ENCODE measurements at regions not wholly inside any gene's neighbourhood (a gene's known extent, or its start where the extent isn't known, plus 50 kb on each side); places are given as distances from the start of the nearest gene placed in this dataset.

- intact Hi-C loops (cut with micrococcal nuclease): no loop called here
- 0 out of 2 replicates have a peak, but pooled peaks cover under 1% of the 10 kb centered on the region for H3K27me3 ChIP-seq (ENCODE audit: low read length)
- no peaks in the 10 kb centered on the region for H3K79me2 ChIP-seq (ENCODE audit: low read length)
- ATAC-seq: no peak
- BruUV-seq (replicated peaks): no TSS peak
- H4K20me1 ChIP-seq (ENCODE audit: low read length): no peaks in the 10 kb centered on the region
- ChIA-PET CTCF (no interaction called here), POLR2A (ENCODE audit: unreplicated experiment) (no interaction called here)
- no peak for TF ChIP-seq EZH2 (IDR thresholded peaks at IDR 0.05; ENCODE audit: low read length, unreplicated experiment)
- TF ChIP-seq, protein P1, sequence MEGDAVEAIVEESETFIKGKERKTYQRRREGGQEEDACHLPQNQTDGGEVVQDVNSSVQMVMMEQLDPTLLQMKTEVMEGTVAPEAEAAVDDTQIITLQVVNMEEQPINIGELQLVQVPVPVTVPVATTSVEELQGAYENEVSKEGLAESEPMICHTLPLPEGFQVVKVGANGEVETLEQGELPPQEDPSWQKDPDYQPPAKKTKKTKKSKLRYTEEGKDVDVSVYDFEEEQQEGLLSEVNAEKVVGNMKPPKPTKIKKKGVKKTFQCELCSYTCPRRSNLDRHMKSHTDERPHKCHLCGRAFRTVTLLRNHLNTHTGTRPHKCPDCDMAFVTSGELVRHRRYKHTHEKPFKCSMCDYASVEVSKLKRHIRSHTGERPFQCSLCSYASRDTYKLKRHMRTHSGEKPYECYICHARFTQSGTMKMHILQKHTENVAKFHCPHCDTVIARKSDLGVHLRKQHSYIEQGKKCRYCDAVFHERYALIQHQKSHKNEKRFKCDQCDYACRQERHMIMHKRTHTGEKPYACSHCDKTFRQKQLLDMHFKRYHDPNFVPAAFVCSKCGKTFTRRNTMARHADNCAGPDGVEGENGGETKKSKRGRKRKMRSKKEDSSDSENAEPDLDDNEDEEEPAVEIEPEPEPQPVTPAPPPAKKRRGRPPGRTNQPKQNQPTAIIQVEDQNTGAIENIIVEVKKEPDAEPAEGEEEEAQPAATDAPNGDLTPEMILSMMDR (conservative IDR thresholded peaks at IDR 0.05; ENCODE audit: low read depth, low read length): no peak
- TF ChIP-seq EZH2phosphoT487 (IDR thresholded peaks at IDR 0.05; ENCODE audit: borderline replicate concordance, low read length): no peak
- H3K4me3 ChIP-seq (ENCODE audit: low read length): no peak overlapping the region
- H3K9me2 ChIP-seq (replicated peaks; ENCODE audit: low read length): no peaks in the 10 kb centered on the region
- H3F3A ChIP-seq (ENCODE audit: low read length, unreplicated experiment): no peaks in the 10 kb centered on the region
- H3K36me3 ChIP-seq (ENCODE audit: low read depth, low read length): no peaks in the 10 kb centered on the region
- no peak overlapping the region for H2AFZ ChIP-seq (ENCODE audit: low read length)
- H3K27ac ChIP-seq (ENCODE audit: low read length): no peak overlapping the region
- peaks cover 9% of the 10 kb centered on the region for H3K4me1 ChIP-seq (ENCODE audit: insufficient read depth, low read length)
- no peak overlapping the region for H3K9ac ChIP-seq (ENCODE audit: low read length)
- no peak for DNase-seq
- H3K4me2 ChIP-seq (ENCODE audit: low read length): no peak overlapping the region
- no peaks in the 10 kb centered on the region for H3K9me3 ChIP-seq (ENCODE audit: low read length)
Observed at GRCh38 chr9:108584860-108585259, 270.9 kb downstream of the ACTL7B start.

- BruUV-seq (replicated peaks): no TSS peak
- Histone ChIP-seq H3K4me1 (ENCODE audit: insufficient read depth, low read length) (peaks cover 16% of the 10 kb centered on the region), H4K20me1 (ENCODE audit: low read length) (no peaks in the 10 kb centered on the region), H3K27me3 (ENCODE audit: low read length) (no peaks in the 10 kb centered on the region), H3K9me3 (ENCODE audit: low read length) (no peaks in the 10 kb centered on the region), H3K4me2 (ENCODE audit: low read length) (no peak overlapping the region), H3K27ac (ENCODE audit: low read length) (no peak overlapping the region), H3K79me2 (ENCODE audit: low read length) (no peaks in the 10 kb centered on the region), H2AFZ (ENCODE audit: low read length) (no peak overlapping the region), H3F3A (ENCODE audit: low read length, unreplicated experiment) (no peaks in the 10 kb centered on the region), H3K9ac (ENCODE audit: low read length) (no peak overlapping the region), H3K4me3 (ENCODE audit: low read length) (no peak overlapping the region), H3K36me3 (ENCODE audit: low read depth, low read length) (no peaks in the 10 kb centered on the region), H3K9me2 (replicated peaks; ENCODE audit: low read length) (no peaks in the 10 kb centered on the region)
- ChIA-PET CTCF (no interaction called here), POLR2A (ENCODE audit: unreplicated experiment) (no interaction called here)
- no peak for ATAC-seq
- no peak for DNase-seq
- intact Hi-C loops (cut with micrococcal nuclease): no loop called here
- TF ChIP-seq, protein P1 (conservative IDR thresholded peaks at IDR 0.05; ENCODE audit: low read depth, low read length): no peak
- TF ChIP-seq EZH2 (IDR thresholded peaks at IDR 0.05; ENCODE audit: low read length, unreplicated experiment): no peak
Observed at GRCh38 chr9:108582726-108583125, 273.1 kb downstream of the ACTL7B start.

GRCh38 chr9:108579757-108580439 lies 275.9 kb downstream of the ACTL7B start:
- Histone ChIP-seq H3K36me3 (ENCODE audit: low read depth, low read length) (no peaks in the 10 kb centered on the region), H3K9ac (ENCODE audit: low read length) (no peak overlapping the region), H3K27ac (ENCODE audit: low read length) (peak overlapping the region; percentile 27), H3K4me3 (ENCODE audit: low read length) (no peak overlapping the region), H3K9me3 (ENCODE audit: low read length) (no peaks in the 10 kb centered on the region), H3K27me3 (ENCODE audit: low read length) (0 out of 2 replicates have a peak, but pooled peaks cover 3% of the 10 kb centered on the region), H3F3A (ENCODE audit: low read length, unreplicated experiment) (no peaks in the 10 kb centered on the region), H3K79me2 (ENCODE audit: low read length) (no peaks in the 10 kb centered on the region), H3K4me2 (ENCODE audit: low read length) (peak overlapping the region; percentile 20; the same call in 1 of the 2 replicates), H3K9me2 (replicated peaks; ENCODE audit: low read length) (no peaks in the 10 kb centered on the region), H3K4me1 (ENCODE audit: insufficient read depth, low read length) (peaks cover 16% of the 10 kb centered on the region), H4K20me1 (ENCODE audit: low read length) (no peaks in the 10 kb centered on the region), H2AFZ (ENCODE audit: low read length) (no peak overlapping the region)
- peak; percentile 89 for ATAC-seq
- intact Hi-C loops (cut with micrococcal nuclease): no loop called here
- ChIA-PET CTCF (no interaction called here), POLR2A (ENCODE audit: unreplicated experiment) (no interaction called here)
- TF ChIP-seq, protein P1 (conservative IDR thresholded peaks at IDR 0.05; ENCODE audit: low read depth, low read length): no peak
- TF ChIP-seq EZH2 (IDR thresholded peaks at IDR 0.05; ENCODE audit: low read length, unreplicated experiment): no peak
- no peak; the same call in 1 of the 2 replicates for TF ChIP-seq EZH2phosphoT487 (IDR thresholded peaks at IDR 0.05; ENCODE audit: borderline replicate concordance, low read length)
- peak; percentile 89 for DNase-seq
- no TSS peak for BruUV-seq (replicated peaks)
